OCI-LY1 (cell line): ENCODE measurements at regions not wholly inside any gene's neighbourhood (a gene's known extent, or its start where the extent isn't known, plus 50 kb on each side); places are given as distances from the start of the nearest gene placed in this dataset.

Experiments used
- EZH2 ChIP-seq: fragments of 200-600 bp; sonication (generic), shearing (Covaris generic); IDR thresholded peaks from 2 replicates; pipeline ENCODE4 v1.8.0; 2017; ENCODE audit warnings: borderline replicate concordance, mixed run types, mild to moderate bottlenecking, antibody characterized with exemption, low read length, moderate library complexity, mixed read lengths
- TF ChIP-seq, protein P1 (sequence below): fragments of 200-600 bp; sonication (generic), shearing (Covaris generic); IDR thresholded peaks from 2 replicates; pipeline ENCODE4 v1.5.1; 2017; ENCODE audit warnings: mild to moderate bottlenecking, antibody characterized with exemption, low read length, moderate library complexity, mixed read lengths

DNA sequence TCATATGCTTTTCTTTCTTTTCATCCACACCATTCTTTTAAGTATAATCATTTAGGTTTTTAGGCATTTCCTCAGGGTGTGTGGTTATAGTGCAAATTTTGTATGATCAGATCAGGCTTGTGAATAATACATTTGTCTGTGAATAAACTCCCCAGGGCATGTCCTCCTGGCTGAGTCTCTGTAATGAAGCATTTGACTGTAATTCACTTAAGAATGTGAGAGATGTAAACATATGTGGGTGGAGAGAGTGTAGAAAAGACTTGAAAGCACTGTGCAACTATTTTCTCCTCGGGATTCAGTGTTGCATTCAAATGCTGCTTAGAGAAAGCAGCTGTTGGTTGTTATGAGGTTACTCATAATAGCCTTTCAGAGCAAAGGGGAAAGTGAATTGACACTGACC, 996.5 kb downstream of the TUSC7 start:
- TF ChIP-seq, protein P1, sequence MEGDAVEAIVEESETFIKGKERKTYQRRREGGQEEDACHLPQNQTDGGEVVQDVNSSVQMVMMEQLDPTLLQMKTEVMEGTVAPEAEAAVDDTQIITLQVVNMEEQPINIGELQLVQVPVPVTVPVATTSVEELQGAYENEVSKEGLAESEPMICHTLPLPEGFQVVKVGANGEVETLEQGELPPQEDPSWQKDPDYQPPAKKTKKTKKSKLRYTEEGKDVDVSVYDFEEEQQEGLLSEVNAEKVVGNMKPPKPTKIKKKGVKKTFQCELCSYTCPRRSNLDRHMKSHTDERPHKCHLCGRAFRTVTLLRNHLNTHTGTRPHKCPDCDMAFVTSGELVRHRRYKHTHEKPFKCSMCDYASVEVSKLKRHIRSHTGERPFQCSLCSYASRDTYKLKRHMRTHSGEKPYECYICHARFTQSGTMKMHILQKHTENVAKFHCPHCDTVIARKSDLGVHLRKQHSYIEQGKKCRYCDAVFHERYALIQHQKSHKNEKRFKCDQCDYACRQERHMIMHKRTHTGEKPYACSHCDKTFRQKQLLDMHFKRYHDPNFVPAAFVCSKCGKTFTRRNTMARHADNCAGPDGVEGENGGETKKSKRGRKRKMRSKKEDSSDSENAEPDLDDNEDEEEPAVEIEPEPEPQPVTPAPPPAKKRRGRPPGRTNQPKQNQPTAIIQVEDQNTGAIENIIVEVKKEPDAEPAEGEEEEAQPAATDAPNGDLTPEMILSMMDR: no peak
- TF ChIP-seq EZH2: no peak
